TTC549 (cell line): ENCODE measurements at regions not wholly inside any gene's neighbourhood (a gene's known extent, or its start where the extent isn't known, plus 50 kb on each side); places are given as distances from the start of the nearest gene placed in this dataset.

Experiments
- FAIRE-seq: peaks from 2 replicates; lab custom pipeline; 2012; peaks lifted over from hg19 to GRCh38; lab: Jason Lieb, UNC

GRCh38 chr14:101333335-101334280 lies 227.7 kb upstream of the DIO3 start:
- no peak for FAIRE-seq

GRCh38 chr14:101334656-101335055 lies 226.6 kb upstream of the DIO3 start:
- FAIRE-seq: no peak

GRCh38 chr14:101335061-101335661 lies 226.1 kb upstream of the DIO3 start:
- FAIRE-seq: no peak

- FAIRE-seq: no peak
Measured at GRCh38 chr14:101336183-101336582, 225.1 kb upstream of the DIO3 start.

GRCh38 chr14:101337053-101337452 lies 224.2 kb upstream of the DIO3 start:
- FAIRE-seq: no peak

GRCh38 chr14:101340556-101340955 lies 220.7 kb upstream of the DIO3 start:
- no peak for FAIRE-seq

- FAIRE-seq: no peak
Measured at GRCh38 chr14:101347893-101348777, 213.2 kb upstream of the DIO3 start.

- no peak for FAIRE-seq
Measured at GRCh38 chr14:101349108-101349507, 212.2 kb upstream of the DIO3 start.

GRCh38 chr14:101350021-101350420 lies 211.3 kb upstream of the DIO3 start:
- no peak for FAIRE-seq

GRCh38 chr14:101350691-101351090 lies 210.6 kb upstream of the DIO3 start:
- no peak for FAIRE-seq

GRCh38 chr14:101351146-101351545 lies 210.1 kb upstream of the DIO3 start:
- FAIRE-seq: no peak

- no peak for FAIRE-seq
Measured at GRCh38 chr14:101351769-101352168, 209.5 kb upstream of the DIO3 start.

- FAIRE-seq: no peak
Measured at GRCh38 chr14:101352567-101352966, 208.7 kb upstream of the DIO3 start.

- FAIRE-seq: no peak
Measured at GRCh38 chr14:101353422-101353821, 207.9 kb upstream of the DIO3 start.

- no peak for FAIRE-seq
Measured at GRCh38 chr14:101354726-101355125, 206.6 kb upstream of the DIO3 start.

- no peak for FAIRE-seq
Measured at GRCh38 chr14:101355284-101355683, 206.0 kb upstream of the DIO3 start.

GRCh38 chr14:101357038-101357437 lies 204.3 kb upstream of the DIO3 start:
- no peak for FAIRE-seq

- no peak for FAIRE-seq
Measured at GRCh38 chr14:101357559-101358319, 203.6 kb upstream of the DIO3 start.

- no peak for FAIRE-seq
Measured at GRCh38 chr14:101358320-101359125, 202.8 kb upstream of the DIO3 start.

- no peak for FAIRE-seq
Measured at GRCh38 chr14:101359221-101360053, 201.9 kb upstream of the DIO3 start.
